ENCODE measurements at regions not wholly inside any gene's neighbourhood (a gene's known extent, or its start where the extent isn't known, plus 50 kb on each side); places are given as distances from the start of the nearest gene placed in this dataset.
A peak's percentile ranks its signal among the peaks of the same experiment; 100 is the strongest.
"Not testable (repeated sequence)": the region's sequence is repeated elsewhere in the genome, so short reads cannot be mapped to it uniquely, and the experiment has no call there.

DNA sequence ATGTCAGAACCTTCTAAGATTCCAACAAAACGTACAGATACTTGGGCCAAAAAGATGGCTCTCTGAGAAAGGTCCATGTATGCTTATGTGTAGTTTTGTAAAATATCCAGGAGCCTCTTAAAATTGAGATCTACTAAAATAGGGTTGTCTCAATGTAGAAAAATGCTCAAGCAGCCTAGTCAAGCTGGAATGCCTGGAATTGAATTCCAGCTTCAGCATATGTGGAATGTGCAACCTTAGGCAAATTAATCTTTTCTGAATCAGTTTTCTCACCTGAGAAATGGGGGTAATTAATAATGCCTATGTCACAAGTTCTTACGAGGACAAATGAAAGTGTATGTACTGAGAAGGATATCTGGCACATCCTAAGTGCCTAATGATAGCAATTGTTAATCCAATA is 662.4 kb downstream of the DTWD2 start:
- Histone ChIP-seq H3K4me1 (ENCODE audit: control insufficient read depth, insufficient read depth, low read length) (peaks cover 5% of the 10 kb centered on the region; the same call in 1 of the 2 replicates), H3K9ac (ENCODE audit: low read depth, low read length) (no peak overlapping the region), H3K9me3 (ENCODE audit: control insufficient read depth, insufficient read depth, low read length) (peaks cover 7% of the 10 kb centered on the region), H3K27ac (ENCODE audit: low read depth, low read length) (no peak overlapping the region), H3K27me3 (ENCODE audit: control insufficient read depth, insufficient read depth, low read length) (no peaks in the 10 kb centered on the region), H3K4me3 (ENCODE audit: low read depth, low read length) (no peak overlapping the region), H3K36me3 (ENCODE audit: control insufficient read depth, insufficient read depth, low read length) (no peaks in the 10 kb centered on the region)

DNA sequence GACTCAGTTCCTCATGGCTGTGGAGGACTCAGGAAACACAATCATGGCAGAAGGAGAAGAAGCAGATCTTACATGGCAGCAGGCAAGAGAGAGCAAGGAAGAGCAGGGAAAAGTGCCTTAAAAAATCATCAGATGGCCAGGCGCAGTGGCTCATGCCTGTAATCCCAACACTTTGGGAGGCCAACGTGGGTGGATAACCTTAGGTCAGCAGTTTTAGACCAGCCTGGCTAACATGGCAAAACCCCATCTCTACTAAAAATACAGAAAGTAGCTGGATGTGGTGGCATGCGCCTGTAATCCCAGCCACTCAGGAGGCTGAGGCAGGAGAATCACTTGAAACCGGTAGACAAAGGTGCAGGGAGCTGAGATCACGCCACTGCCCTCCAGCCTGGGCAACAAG is 664.6 kb downstream of the DTWD2 start:
- H3K27me3 ChIP-seq (ENCODE audit: control insufficient read depth, insufficient read depth, low read length); H3K4me3 ChIP-seq (ENCODE audit: low read depth, low read length); H3K4me1 ChIP-seq (ENCODE audit: control insufficient read depth, insufficient read depth, low read length); H3K9me3 ChIP-seq (ENCODE audit: control insufficient read depth, insufficient read depth, low read length); H3K27ac ChIP-seq (ENCODE audit: low read depth, low read length); H3K9ac ChIP-seq (ENCODE audit: low read depth, low read length); H3K36me3 ChIP-seq (ENCODE audit: control insufficient read depth, insufficient read depth, low read length): not testable (repeated sequence)

DNA sequence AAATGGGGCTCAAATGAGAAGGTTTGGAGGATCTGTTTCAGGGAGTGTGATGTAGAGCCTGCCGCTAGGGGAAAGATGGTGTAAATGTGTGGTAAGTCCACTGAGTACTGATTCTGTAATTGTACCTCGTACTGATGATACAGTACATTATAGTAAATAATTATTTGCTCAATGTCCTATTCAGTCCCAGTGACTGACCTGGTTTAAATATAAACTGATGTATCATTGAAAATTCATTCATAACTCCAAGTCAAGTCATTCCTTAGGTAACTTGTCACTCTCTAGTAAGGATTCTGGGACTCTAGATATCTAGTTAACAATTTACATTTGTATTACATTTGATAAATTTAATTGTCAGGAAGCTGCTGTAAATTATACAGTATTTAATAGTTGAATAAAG is 667.3 kb downstream of the DTWD2 start:
- Histone ChIP-seq H3K4me3 (ENCODE audit: low read depth, low read length) (no peak overlapping the region), H3K9me3 (ENCODE audit: control insufficient read depth, insufficient read depth, low read length) (peaks cover 7% of the 10 kb centered on the region), H3K27ac (ENCODE audit: low read depth, low read length) (no peak overlapping the region), H3K4me1 (ENCODE audit: control insufficient read depth, insufficient read depth, low read length) (peaks cover 5% of the 10 kb centered on the region; the same call in 1 of the 2 replicates), H3K36me3 (ENCODE audit: control insufficient read depth, insufficient read depth, low read length) (no peaks in the 10 kb centered on the region), H3K9ac (ENCODE audit: low read depth, low read length) (no peak overlapping the region), H3K27me3 (ENCODE audit: control insufficient read depth, insufficient read depth, low read length) (no peaks in the 10 kb centered on the region)

DNA sequence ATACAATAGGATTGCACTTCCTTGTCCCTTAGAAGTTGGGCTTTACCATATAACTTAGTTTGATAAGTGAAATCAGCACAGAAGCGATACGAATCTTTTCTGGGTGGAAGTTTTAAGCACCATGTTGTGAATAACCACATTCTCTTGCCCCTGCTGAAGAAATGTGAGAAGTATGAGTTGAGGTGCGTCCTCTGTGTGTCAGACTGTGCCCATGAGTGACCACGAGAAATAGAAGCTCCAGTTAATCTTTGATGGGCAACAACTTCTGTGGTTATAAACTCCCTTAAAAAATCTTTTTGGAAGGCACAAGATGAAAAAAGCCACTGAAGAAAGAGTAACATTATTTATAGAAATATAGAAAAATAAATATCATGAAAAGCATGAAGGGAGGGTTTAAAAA is 668.2 kb downstream of the DTWD2 start:
- Histone ChIP-seq H3K9ac (ENCODE audit: low read depth, low read length) (no peak overlapping the region), H3K9me3 (ENCODE audit: control insufficient read depth, insufficient read depth, low read length) (peaks cover 7% of the 10 kb centered on the region), H3K27ac (ENCODE audit: low read depth, low read length) (no peak overlapping the region), H3K4me3 (ENCODE audit: low read depth, low read length) (no peak overlapping the region), H3K27me3 (ENCODE audit: control insufficient read depth, insufficient read depth, low read length) (no peaks in the 10 kb centered on the region), H3K4me1 (ENCODE audit: control insufficient read depth, insufficient read depth, low read length) (no peaks in the 10 kb centered on the region), H3K36me3 (ENCODE audit: control insufficient read depth, insufficient read depth, low read length) (no peaks in the 10 kb centered on the region)

DNA sequence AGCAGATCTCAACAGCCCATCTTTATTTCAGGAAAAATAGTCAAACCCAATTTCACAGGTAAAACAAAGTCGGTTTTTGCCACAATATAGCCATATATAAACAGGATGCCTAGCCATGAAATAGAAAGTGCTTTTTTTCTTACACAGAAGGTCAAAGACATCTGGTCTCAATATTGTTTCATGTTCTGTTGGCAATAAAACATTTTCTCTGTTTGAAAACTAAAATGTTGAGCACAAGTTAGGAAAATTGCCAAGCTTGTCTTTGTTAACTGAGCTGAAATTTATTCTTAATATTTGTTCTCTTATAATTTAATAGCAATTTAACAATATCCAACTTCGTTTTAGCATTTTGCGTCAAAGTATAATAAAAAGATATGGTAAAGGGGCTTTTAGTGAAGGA is 673.4 kb downstream of the DTWD2 start:
- no peaks in the 10 kb centered on the region for H3K27me3 ChIP-seq (ENCODE audit: control insufficient read depth, insufficient read depth, low read length)
- no peak overlapping the region for H3K27ac ChIP-seq (ENCODE audit: low read depth, low read length)
- no peaks in the 10 kb centered on the region for H3K36me3 ChIP-seq (ENCODE audit: control insufficient read depth, insufficient read depth, low read length)
- H3K9ac ChIP-seq (ENCODE audit: low read depth, low read length) = no peak overlapping the region
- H3K4me1 ChIP-seq (ENCODE audit: control insufficient read depth, insufficient read depth, low read length) = 0 out of 2 replicates have a peak, but pooled peaks cover under 1% of the 10 kb centered on the region
- H3K4me3 ChIP-seq (ENCODE audit: low read depth, low read length) = no peak overlapping the region
- no peaks in the 10 kb centered on the region for H3K9me3 ChIP-seq (ENCODE audit: control insufficient read depth, insufficient read depth, low read length)

DNA sequence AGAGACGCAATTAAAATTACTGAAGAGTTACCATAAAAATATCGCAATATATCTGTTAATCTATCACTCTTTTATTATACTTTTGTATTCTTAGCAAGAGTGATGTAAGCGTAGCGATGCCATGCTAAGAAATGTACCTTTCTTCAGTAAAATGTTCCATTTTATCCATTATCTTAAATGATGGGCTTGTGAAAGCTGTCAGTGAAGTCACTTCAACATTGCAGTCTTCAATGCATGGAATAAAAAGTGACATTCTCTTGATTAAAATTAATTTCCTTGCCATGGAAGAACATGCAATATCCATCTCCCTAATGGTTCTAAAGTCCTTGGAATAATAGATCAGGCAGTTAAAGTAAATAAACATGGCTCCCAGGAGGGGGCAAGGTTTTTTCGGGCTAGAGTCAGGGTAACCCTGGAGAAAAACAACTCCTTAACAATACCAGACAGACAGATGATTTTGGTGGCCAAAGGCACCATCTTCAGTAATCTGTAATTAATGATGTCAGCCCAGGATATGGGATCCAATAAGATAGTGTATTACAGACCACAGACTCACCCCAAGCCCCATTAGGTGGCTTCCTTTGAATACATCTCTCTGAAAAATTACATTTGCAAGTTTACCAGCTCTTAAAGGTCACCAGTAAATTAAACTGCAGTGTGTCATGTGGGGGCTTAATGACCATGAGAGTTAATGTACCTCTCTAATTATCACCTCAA is 677.1 kb downstream of the DTWD2 start:
- Histone ChIP-seq H3K27ac (ENCODE audit: low read depth, low read length) (no peak overlapping the region), H3K9ac (ENCODE audit: low read depth, low read length) (no peak overlapping the region), H3K4me3 (ENCODE audit: low read depth, low read length) (no peak overlapping the region), H3K4me1 (ENCODE audit: control insufficient read depth, insufficient read depth, low read length) (peaks cover 10% of the 10 kb centered on the region; the same call in 1 of the 2 replicates), H3K36me3 (ENCODE audit: control insufficient read depth, insufficient read depth, low read length) (no peaks in the 10 kb centered on the region), H3K9me3 (ENCODE audit: control insufficient read depth, insufficient read depth, low read length) (no peaks in the 10 kb centered on the region), H3K27me3 (ENCODE audit: control insufficient read depth, insufficient read depth, low read length) (no peaks in the 10 kb centered on the region)

DNA sequence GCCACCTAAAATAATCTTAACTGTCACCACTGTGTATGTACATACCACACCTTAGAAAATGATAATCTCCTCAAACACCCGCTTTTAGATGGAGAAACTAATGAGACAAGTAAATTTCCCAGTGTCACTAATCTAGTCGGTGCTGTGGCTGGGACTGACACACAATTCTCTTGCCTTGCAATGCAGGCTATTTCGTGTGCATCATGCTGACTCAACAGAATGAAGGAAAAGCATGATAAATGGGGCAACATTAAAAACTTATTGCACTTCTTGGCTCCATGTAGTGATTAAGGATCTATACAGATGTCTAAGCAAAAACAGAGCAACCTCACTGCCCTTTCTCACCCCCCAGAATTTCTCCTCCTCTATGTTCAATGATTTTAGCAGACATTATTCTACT is 677.9 kb downstream of the DTWD2 start:
- Histone ChIP-seq H3K4me1 (ENCODE audit: control insufficient read depth, insufficient read depth, low read length) (peaks cover 10% of the 10 kb centered on the region; the same call in 1 of the 2 replicates), H3K27me3 (ENCODE audit: control insufficient read depth, insufficient read depth, low read length) (no peaks in the 10 kb centered on the region), H3K36me3 (ENCODE audit: control insufficient read depth, insufficient read depth, low read length) (no peaks in the 10 kb centered on the region), H3K27ac (ENCODE audit: low read depth, low read length) (no peak overlapping the region), H3K4me3 (ENCODE audit: low read depth, low read length) (no peak overlapping the region), H3K9ac (ENCODE audit: low read depth, low read length) (no peak overlapping the region), H3K9me3 (ENCODE audit: control insufficient read depth, insufficient read depth, low read length) (no peaks in the 10 kb centered on the region)

DNA sequence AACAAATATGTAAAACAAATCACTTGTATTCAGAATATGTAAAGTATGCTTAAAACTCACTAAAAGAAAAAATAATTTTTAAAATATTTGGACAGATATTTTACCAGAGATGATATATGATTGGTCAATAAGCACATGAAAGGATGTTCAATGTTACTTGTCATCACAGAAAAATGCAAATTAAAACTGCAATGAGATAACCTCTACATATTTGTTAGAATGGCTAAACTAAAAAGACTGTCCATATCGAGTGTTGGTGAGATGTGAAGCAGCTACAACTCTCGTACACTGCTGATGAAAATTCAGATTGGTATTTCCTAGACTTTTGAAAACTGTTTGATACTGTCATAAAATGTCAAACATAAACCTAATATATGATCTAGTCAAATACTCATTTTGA is 685.1 kb downstream of the DTWD2 start:
- H3K27me3 ChIP-seq (ENCODE audit: control insufficient read depth, insufficient read depth, low read length) = no peaks in the 10 kb centered on the region
- H3K27ac ChIP-seq (ENCODE audit: low read depth, low read length) = no peak overlapping the region
- no peaks in the 10 kb centered on the region for H3K4me1 ChIP-seq (ENCODE audit: control insufficient read depth, insufficient read depth, low read length)
- no peaks in the 10 kb centered on the region for H3K36me3 ChIP-seq (ENCODE audit: control insufficient read depth, insufficient read depth, low read length)
- H3K9ac ChIP-seq (ENCODE audit: low read depth, low read length) = no peak overlapping the region
- H3K9me3 ChIP-seq (ENCODE audit: control insufficient read depth, insufficient read depth, low read length) = no peaks in the 10 kb centered on the region
- H3K4me3 ChIP-seq (ENCODE audit: low read depth, low read length) = no peak overlapping the region

DNA sequence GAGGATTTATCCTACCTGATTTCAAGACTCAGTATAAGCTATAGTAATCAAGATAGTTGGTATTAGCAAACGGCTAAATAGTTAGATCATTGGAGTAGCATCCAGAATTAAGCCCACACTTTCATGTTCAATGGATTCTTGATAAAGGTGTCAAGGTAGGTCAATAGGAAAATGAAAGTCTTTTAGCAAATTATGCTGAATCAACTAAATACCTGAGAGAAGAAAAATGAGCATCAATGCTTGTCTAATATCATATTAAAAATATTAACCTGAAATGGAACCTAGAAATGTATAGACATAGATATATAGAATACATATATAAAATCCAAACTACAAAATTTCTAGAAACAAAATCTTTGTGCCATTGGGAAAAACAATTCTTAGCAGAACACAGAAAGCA is 685.6 kb downstream of the DTWD2 start:
- H3K27me3 ChIP-seq (ENCODE audit: control insufficient read depth, insufficient read depth, low read length) = no peaks in the 10 kb centered on the region
- no peaks in the 10 kb centered on the region for H3K9me3 ChIP-seq (ENCODE audit: control insufficient read depth, insufficient read depth, low read length)
- H3K27ac ChIP-seq (ENCODE audit: low read depth, low read length) = no peak overlapping the region
- no peaks in the 10 kb centered on the region for H3K36me3 ChIP-seq (ENCODE audit: control insufficient read depth, insufficient read depth, low read length)
- H3K4me1 ChIP-seq (ENCODE audit: control insufficient read depth, insufficient read depth, low read length) = no peaks in the 10 kb centered on the region
- H3K4me3 ChIP-seq (ENCODE audit: low read depth, low read length) = no peak overlapping the region
- no peak overlapping the region for H3K9ac ChIP-seq (ENCODE audit: low read depth, low read length)

DNA sequence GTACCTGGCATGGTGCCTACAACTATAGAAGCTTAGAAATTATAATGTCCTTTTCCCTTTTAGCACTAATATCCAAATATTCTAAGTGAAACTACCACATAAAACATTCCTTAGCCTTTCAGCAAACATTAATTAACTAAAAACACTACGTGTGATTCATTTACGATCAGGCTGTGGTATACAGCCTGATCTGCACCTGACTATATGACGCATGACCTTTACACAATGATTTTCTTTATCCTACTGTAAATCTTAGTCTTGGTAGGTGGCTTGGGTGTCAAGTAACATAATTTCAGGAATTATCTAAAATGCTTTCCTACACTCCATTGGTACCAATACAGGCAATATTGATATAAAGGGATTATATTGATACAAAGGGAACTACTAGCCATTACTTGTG is 686.7 kb downstream of the DTWD2 start:
- no peaks in the 10 kb centered on the region for H3K9me3 ChIP-seq (ENCODE audit: control insufficient read depth, insufficient read depth, low read length)

DNA sequence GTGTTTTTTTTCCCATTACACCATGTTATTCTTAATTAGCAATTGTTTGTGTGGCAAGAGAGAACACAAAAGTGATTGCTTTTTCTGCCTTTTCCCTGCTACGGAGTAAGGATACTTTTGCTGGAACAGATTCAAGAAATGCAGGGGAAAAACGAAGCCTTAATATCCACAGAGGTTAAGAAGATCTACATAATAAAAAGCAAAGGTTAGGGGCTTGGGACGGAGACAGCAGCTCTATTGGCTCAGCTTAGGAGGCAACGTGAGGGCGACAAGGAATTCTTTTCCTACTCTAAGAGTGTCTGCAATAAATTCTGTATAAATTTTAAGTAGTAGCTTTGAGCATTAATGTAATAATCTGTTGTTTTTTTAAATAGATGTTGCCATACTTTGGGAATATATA is 693.3 kb downstream of the DTWD2 start:
- no peaks in the 10 kb centered on the region for H3K9me3 ChIP-seq (ENCODE audit: control insufficient read depth, insufficient read depth, low read length)
- no peaks in the 10 kb centered on the region for H3K36me3 ChIP-seq (ENCODE audit: control insufficient read depth, insufficient read depth, low read length)
- H3K4me1 ChIP-seq (ENCODE audit: control insufficient read depth, insufficient read depth, low read length) = peaks cover 23% of the 10 kb centered on the region
- no peak overlapping the region for H3K27ac ChIP-seq (ENCODE audit: low read depth, low read length)
- H3K27me3 ChIP-seq (ENCODE audit: control insufficient read depth, insufficient read depth, low read length) = no peaks in the 10 kb centered on the region
- H3K4me3 ChIP-seq (ENCODE audit: low read depth, low read length) = peak overlapping the region; percentile 7; the same call in 1 of the 2 replicates
- no peak overlapping the region for H3K9ac ChIP-seq (ENCODE audit: low read depth, low read length)

More for the DNA sequence above, 686.7 kb downstream of the DTWD2 start:
- Histone ChIP-seq H3K27ac (ENCODE audit: low read depth, low read length) (no peak overlapping the region), H3K27me3 (ENCODE audit: control insufficient read depth, insufficient read depth, low read length) (no peaks in the 10 kb centered on the region), H3K4me3 (ENCODE audit: low read depth, low read length) (no peak overlapping the region), H3K4me1 (ENCODE audit: control insufficient read depth, insufficient read depth, low read length) (no peaks in the 10 kb centered on the region), H3K9ac (ENCODE audit: low read depth, low read length) (no peak overlapping the region), H3K36me3 (ENCODE audit: control insufficient read depth, insufficient read depth, low read length) (no peaks in the 10 kb centered on the region)
